ENCODE measurements at regions not wholly inside any gene's neighbourhood (a gene's known extent, or its start where the extent isn't known, plus 50 kb on each side); places are given as distances from the start of the nearest gene placed in this dataset.

- Mint-ChIP-seq H3K27me3 (peaks cover 0 to 7% (median 5%) of the 10 kb centered on the region in 3 donors), H3K9me3 (peaks cover 2 to 24% (median 4%) of the 10 kb centered on the region in 7 donors), H3K4me3 (no peak overlapping the region), H3K27ac (no peak overlapping the region), H3K4me1 (no peaks in the 10 kb centered on the region), H3K36me3 (peaks cover 0 to 6% of the 10 kb centered on the region in 2 donors)
- ATAC-seq (ENCODE audit: low read depth in 2 of 2) (no peak), DNase-seq (no peak)
These were observed 139.3 kb upstream of the COL21A1 start for GRCh38 chr6:56386717-56387116.

- ATAC-seq (ENCODE audit: low read depth in 2 of 2) (no peak), DNase-seq (no peak)
- H3K27ac Mint-ChIP-seq: no peak overlapping the region
- peaks cover 0 to 7% (median 5%) of the 10 kb centered on the region in 3 donors for H3K27me3 Mint-ChIP-seq
- no peaks in the 10 kb centered on the region for H3K4me1 Mint-ChIP-seq
- peaks cover 0 to 6% of the 10 kb centered on the region in 2 donors for H3K36me3 Mint-ChIP-seq
- no peak overlapping the region for H3K4me3 Mint-ChIP-seq
- H3K9me3 Mint-ChIP-seq: peaks cover 2 to 24% (median 4%) of the 10 kb centered on the region in 7 donors
These were observed 138.7 kb upstream of the COL21A1 start for GRCh38 chr6:56385981-56386593.

- Mint-ChIP-seq H3K36me3 (no peaks in the 10 kb centered on the region), H3K4me1 (no peaks in the 10 kb centered on the region), H3K4me3 (no peak overlapping the region), H3K27ac (no peak overlapping the region), H3K27me3 (no peaks in the 10 kb centered on the region), H3K9me3 (peaks cover 0 to 5% (median 0%) of the 10 kb centered on the region in 7 donors)
- DNase-seq (no peak), ATAC-seq (ENCODE audit: low read depth in 2 of 2) (no peak)
These were observed 135.8 kb upstream of the COL21A1 start for GRCh38 chr6:56383160-56383559.

- Mint-ChIP-seq H3K27ac (no peak overlapping the region), H3K27me3 (no peaks in the 10 kb centered on the region), H3K4me3 (no peak overlapping the region), H3K4me1 (no peaks in the 10 kb centered on the region), H3K9me3 (peaks cover 0 to 5% (median 0%) of the 10 kb centered on the region in 7 donors), H3K36me3 (no peaks in the 10 kb centered on the region)
- ATAC-seq (ENCODE audit: low read depth in 2 of 2) (no peak), DNase-seq (no peak)
These were observed 135.1 kb upstream of the COL21A1 start for GRCh38 chr6:56382416-56382940.

GRCh38 chr6:56381801-56382251, 134.4 kb upstream of the COL21A1 start:
- DNase-seq: no peak
- Mint-ChIP-seq H3K9me3 (peaks cover 0 to 4% (median 0%) of the 10 kb centered on the region in 7 donors), H3K27ac (no peak overlapping the region), H3K4me1 (no peaks in the 10 kb centered on the region), H3K36me3 (no peaks in the 10 kb centered on the region), H3K27me3 (no peaks in the 10 kb centered on the region), H3K4me3 (no peak overlapping the region)
- ATAC-seq (ENCODE audit: low read depth in 2 of 2): no peak

GRCh38 chr6:56380476-56380875, 133.1 kb upstream of the COL21A1 start:
- Mint-ChIP-seq H3K9me3 (no peaks in the 10 kb centered on the region), H3K4me1 (no peaks in the 10 kb centered on the region), H3K27me3 (peaks cover 0 to 1% (median 0%) of the 10 kb centered on the region in 3 donors), H3K36me3 (no peaks in the 10 kb centered on the region), H3K4me3 (no peak overlapping the region), H3K27ac (no peak overlapping the region)
- no peak for ATAC-seq (ENCODE audit: low read depth in 2 of 2)
- no peak for DNase-seq

- Mint-ChIP-seq H3K4me1 (peaks cover 0 to 6% (median 0%) of the 10 kb centered on the region in 3 donors), H3K9me3 (no peaks in the 10 kb centered on the region), H3K36me3 (no peaks in the 10 kb centered on the region), H3K27me3 (peaks cover 0 to 9% (median 0%) of the 10 kb centered on the region in 3 donors), H3K27ac (peak overlapping the region in 1 of 6 donors; percentile 21), H3K4me3 (no peak overlapping the region)
- DNase-seq (no peak), ATAC-seq (ENCODE audit: low read depth in 2 of 2) (no peak)
These were observed 131.7 kb upstream of the COL21A1 start for GRCh38 chr6:56378966-56379585.

- Mint-ChIP-seq H3K27me3 (peaks cover 0 to 9% (median 0%) of the 10 kb centered on the region in 3 donors), H3K9me3 (no peaks in the 10 kb centered on the region), H3K4me3 (no peak overlapping the region), H3K4me1 (peaks cover 0 to 6% (median 0%) of the 10 kb centered on the region in 3 donors), H3K36me3 (no peaks in the 10 kb centered on the region), H3K27ac (no peak overlapping the region)
- no peak for DNase-seq
- no peak for ATAC-seq (ENCODE audit: low read depth in 2 of 2)
These were observed 131.1 kb upstream of the COL21A1 start for GRCh38 chr6:56378507-56378906.

GRCh38 chr6:56377295-56377694, 129.9 kb upstream of the COL21A1 start:
- Mint-ChIP-seq H3K27me3 (peaks cover 0 to 9% (median 0%) of the 10 kb centered on the region in 3 donors), H3K9me3 (no peaks in the 10 kb centered on the region), H3K27ac (no peak overlapping the region), H3K4me3 (no peak overlapping the region), H3K36me3 (no peaks in the 10 kb centered on the region), H3K4me1 (peaks cover 0 to 6% (median 0%) of the 10 kb centered on the region in 3 donors)
- ATAC-seq (ENCODE audit: low read depth in 2 of 2) (no peak), DNase-seq (no peak)

- no peaks in the 10 kb centered on the region for H3K36me3 Mint-ChIP-seq
These were observed 128.4 kb upstream of the COL21A1 start for GRCh38 chr6:56375806-56376205.

GRCh38 chr6:56374841-56375369, 127.5 kb upstream of the COL21A1 start:
- DNase-seq: no peak
- no peaks in the 10 kb centered on the region for H3K9me3 Mint-ChIP-seq
- H3K4me3 Mint-ChIP-seq: peak overlapping the region in 1 of 8 donors; percentile 67
- H3K36me3 Mint-ChIP-seq: no peaks in the 10 kb centered on the region
- H3K4me1 Mint-ChIP-seq: peaks cover 4 to 22% (median 17%) of the 10 kb centered on the region in 3 donors
- H3K27me3 Mint-ChIP-seq: peaks cover 0 to 9% (median 3%) of the 10 kb centered on the region in 3 donors
- peak overlapping the region in 1 of 6 donors; percentile 79 for H3K27ac Mint-ChIP-seq
- no peak for ATAC-seq (ENCODE audit: low read depth in 2 of 2)

More at GRCh38 chr6:56375806-56376205, 128.4 kb upstream of the COL21A1 start:
- DNase-seq (no peak), ATAC-seq (ENCODE audit: low read depth in 2 of 2) (no peak)
- peaks cover 0 to 13% (median 11%) of the 10 kb centered on the region in 3 donors for H3K4me1 Mint-ChIP-seq
- H3K27me3 Mint-ChIP-seq: peaks cover 0 to 9% (median 3%) of the 10 kb centered on the region in 3 donors
- H3K9me3 Mint-ChIP-seq: no peaks in the 10 kb centered on the region
- no peak overlapping the region for H3K4me3 Mint-ChIP-seq
- no peak overlapping the region for H3K27ac Mint-ChIP-seq

GRCh38 chr6:56372406-56372995, 125.1 kb upstream of the COL21A1 start:
- Mint-ChIP-seq H3K27ac (no peak overlapping the region), H3K4me3 (no peak overlapping the region)

GRCh38 chr6:56370561-56371211, 123.3 kb upstream of the COL21A1 start:
- Mint-ChIP-seq H3K36me3 (no peaks in the 10 kb centered on the region), H3K4me3 (peak overlapping the region in 1 of 8 donors; percentile 22), H3K9me3 (no peaks in the 10 kb centered on the region), H3K27me3 (peaks cover 0 to 14% (median 7%) of the 10 kb centered on the region in 3 donors), H3K27ac (peak overlapping the region in 1 of 6 donors; percentile 63), H3K4me1 (peaks cover 4 to 23% (median 17%) of the 10 kb centered on the region in 3 donors)
- ATAC-seq (ENCODE audit: low read depth in 2 of 2) (peak in 1 of 2 donors; percentile 73), DNase-seq (peak; percentile 16)

More at GRCh38 chr6:56372406-56372995, 125.1 kb upstream of the COL21A1 start:
- H3K4me1 Mint-ChIP-seq: peaks cover 4 to 23% (median 17%) of the 10 kb centered on the region in 3 donors
- no peak for ATAC-seq (ENCODE audit: low read depth in 2 of 2)
- no peak for DNase-seq
- H3K27me3 Mint-ChIP-seq: peaks cover 0 to 9% (median 3%) of the 10 kb centered on the region in 3 donors
- no peaks in the 10 kb centered on the region for H3K9me3 Mint-ChIP-seq
- no peaks in the 10 kb centered on the region for H3K36me3 Mint-ChIP-seq
